ENCODE measurements at regions not wholly inside any gene's neighbourhood (a gene's known extent, or its start where the extent isn't known, plus 50 kb on each side); places are given as distances from the start of the nearest gene placed in this dataset.
A peak's percentile ranks its signal among the peaks of the same experiment; 100 is the strongest.

DNA sequence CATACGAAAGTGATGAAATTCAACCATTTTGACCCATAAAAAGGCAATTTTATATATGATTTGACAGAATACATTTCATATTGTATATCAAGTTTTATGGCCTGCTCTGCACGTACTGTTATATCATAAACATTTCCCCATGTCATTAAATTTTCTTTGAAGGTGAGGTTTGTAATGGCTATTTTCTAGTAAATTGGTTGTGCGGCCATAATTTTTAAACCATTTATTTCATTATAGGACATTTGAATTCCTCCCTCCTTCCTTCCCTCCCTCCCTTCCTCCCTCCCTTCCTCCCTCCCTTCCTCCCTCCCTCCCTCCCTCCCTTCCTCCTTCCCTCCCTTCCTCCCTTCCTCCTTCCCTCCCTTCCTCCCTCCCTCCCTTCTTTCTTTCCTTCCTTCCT lies 87.4 kb upstream of the AGBL1 start:
- no peaks in the 10 kb centered on the region for H3K4me1 ChIP-seq
- DNase-seq, result no peak
- intact Hi-C loops (cut with DNase I; ENCODE audit: low total_unique reads), result no loop called here
- no peaks in the 10 kb centered on the region for H3K9me3 ChIP-seq
- H3K27me3 ChIP-seq, result no peaks in the 10 kb centered on the region
- no peaks in the 10 kb centered on the region for H3K36me3 ChIP-seq
- no peak overlapping the region for H3K27ac ChIP-seq
- H3K4me3 ChIP-seq, result no peak overlapping the region
- TF ChIP-seq POLR2A (IDR thresholded peaks at IDR 0.05) (no peak), CTCF (IDR thresholded peaks at IDR 0.05) (no peak)

DNA sequence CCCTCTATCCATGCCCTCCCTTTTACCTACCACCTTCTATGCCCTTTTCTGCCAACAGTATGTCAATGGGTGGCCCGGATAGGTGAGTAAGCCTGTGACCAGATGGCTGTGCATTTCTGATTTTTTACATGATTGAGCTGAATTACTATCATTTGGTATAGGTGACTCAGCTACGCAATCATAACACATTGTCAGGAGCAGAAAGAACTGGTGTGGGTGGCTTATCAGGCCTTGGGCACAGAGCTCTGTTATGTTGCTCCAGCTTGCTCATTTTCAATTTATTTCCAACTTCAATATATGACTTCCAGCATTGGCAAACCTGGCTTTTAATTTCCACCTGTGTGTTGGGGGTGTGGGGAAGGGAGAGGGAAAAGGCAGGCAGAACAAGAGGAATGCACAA lies 86.6 kb upstream of the AGBL1 start:
- intact Hi-C loops (cut with DNase I; ENCODE audit: low total_unique reads), result no loop called here
- TF ChIP-seq CTCF (IDR thresholded peaks at IDR 0.05) (no peak), POLR2A (IDR thresholded peaks at IDR 0.05) (no peak)
- no peak overlapping the region for H3K4me3 ChIP-seq
- H3K4me1 ChIP-seq, result no peaks in the 10 kb centered on the region
- no peaks in the 10 kb centered on the region for H3K9me3 ChIP-seq
- no peaks in the 10 kb centered on the region for H3K36me3 ChIP-seq
- H3K27ac ChIP-seq, result no peak overlapping the region
- no peaks in the 10 kb centered on the region for H3K27me3 ChIP-seq
- DNase-seq, result no peak

DNA sequence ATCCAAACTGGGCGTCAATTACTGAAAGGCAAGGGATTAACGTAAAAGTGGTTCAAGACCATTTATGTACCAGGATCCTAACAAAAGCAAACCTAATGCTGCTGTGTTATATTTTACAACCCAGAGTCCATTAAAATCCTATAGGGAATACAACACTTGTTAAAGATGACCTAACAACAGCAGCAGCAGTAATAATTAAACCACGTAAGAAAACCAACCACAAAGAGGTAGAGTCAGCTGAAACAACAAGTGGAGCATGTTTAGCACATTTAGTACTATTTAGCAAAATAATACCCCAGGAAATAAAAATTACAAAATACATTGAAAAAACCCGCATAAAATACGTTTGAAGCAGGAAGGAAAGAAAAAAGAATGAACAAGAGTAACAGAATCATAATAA lies 82.1 kb upstream of the AGBL1 start:
- Histone ChIP-seq H3K9me3 (no peaks in the 10 kb centered on the region), H3K4me1 (no peaks in the 10 kb centered on the region), H3K27ac (no peak overlapping the region), H3K27me3 (no peaks in the 10 kb centered on the region), H3K4me3 (no peak overlapping the region), H3K36me3 (no peaks in the 10 kb centered on the region)
- no peak for DNase-seq
- intact Hi-C loops (cut with DNase I; ENCODE audit: low total_unique reads), result no loop called here
- TF ChIP-seq CTCF (IDR thresholded peaks at IDR 0.05), result no peak
- no peak for TF ChIP-seq POLR2A (IDR thresholded peaks at IDR 0.05)

DNA sequence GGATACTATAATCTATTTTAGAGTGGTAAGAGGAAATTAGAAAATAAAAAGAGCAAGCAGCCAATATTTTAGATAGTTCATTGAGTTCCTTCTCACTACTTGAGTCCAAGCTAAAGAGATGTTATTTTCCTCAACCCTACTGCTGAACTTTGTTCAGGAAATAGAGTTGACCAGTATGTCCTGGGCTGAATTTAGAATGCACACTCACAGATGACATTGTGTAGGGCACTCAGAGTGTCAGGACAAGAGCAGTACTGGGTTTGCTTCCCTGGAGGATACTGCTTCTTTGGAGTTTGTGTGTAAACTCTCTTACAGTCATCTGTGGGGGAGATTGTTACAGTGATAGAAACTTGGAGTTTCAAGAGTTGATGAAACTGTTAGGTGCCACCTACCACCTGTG lies 80.0 kb upstream of the AGBL1 start:
- Histone ChIP-seq H3K4me1 (no peaks in the 10 kb centered on the region), H3K27ac (no peak overlapping the region), H3K9me3 (no peaks in the 10 kb centered on the region), H3K4me3 (no peak overlapping the region), H3K27me3 (no peaks in the 10 kb centered on the region), H3K36me3 (no peaks in the 10 kb centered on the region)
- DNase-seq, result no peak
- TF ChIP-seq CTCF (IDR thresholded peaks at IDR 0.05), result no peak
- TF ChIP-seq POLR2A (IDR thresholded peaks at IDR 0.05), result no peak
- intact Hi-C loops (cut with DNase I; ENCODE audit: low total_unique reads), result no loop called here

DNA sequence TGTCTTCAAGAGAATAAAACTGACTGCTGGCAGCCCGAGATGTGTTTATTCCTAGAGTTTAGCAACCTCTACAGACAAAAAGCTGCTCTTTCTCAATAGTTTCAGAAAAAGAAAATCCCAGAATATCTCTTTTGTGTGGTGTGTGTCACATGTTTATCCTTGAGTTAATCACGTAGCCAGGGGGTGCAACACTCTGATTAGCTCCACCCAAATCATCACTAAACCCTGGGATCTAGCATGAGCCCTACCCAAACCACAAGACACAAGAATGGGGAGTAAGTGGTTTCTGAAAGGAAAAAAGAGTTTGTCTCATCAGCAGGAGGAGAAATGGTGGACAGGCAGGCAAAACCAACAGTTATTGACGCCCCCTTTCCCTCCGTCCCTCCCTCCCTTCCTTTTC lies 78.5 kb upstream of the AGBL1 start:
- Histone ChIP-seq H3K27me3 (no peaks in the 10 kb centered on the region), H3K36me3 (no peaks in the 10 kb centered on the region), H3K4me3 (no peak overlapping the region), H3K9me3 (no peaks in the 10 kb centered on the region), H3K4me1 (no peaks in the 10 kb centered on the region), H3K27ac (peak overlapping the region; percentile 27 to 76)
- intact Hi-C loops (cut with DNase I; ENCODE audit: low total_unique reads), result no loop called here
- no peak for TF ChIP-seq CTCF (IDR thresholded peaks at IDR 0.05)
- TF ChIP-seq POLR2A (IDR thresholded peaks at IDR 0.05), result no peak
- peak in 1 of 2 donors; percentile 25 for DNase-seq

Measured in uterus (tissue), 3 donors.